Neural crest cell (in vitro differentiated cells): ENCODE measurements at regions not wholly inside any gene's neighbourhood (a gene's known extent, or its start where the extent isn't known, plus 50 kb on each side); places are given as distances from the start of the nearest gene placed in this dataset.

Source experiments
- DNase-seq: peaks from one replicate; pipeline ENCODE4 v3.0.0; 2021; ENCODE audit warnings: low read depth, mixed read lengths, low spot score
- H3K27ac Mint-ChIP-seq: one replicate; pipeline ENCODE4 v1.8.0; 2021; ENCODE audit warnings: mild to moderate bottlenecking, mixed read lengths; ENCODE audit not compliant: unreplicated experiment
- H3K27me3 Mint-ChIP-seq: 2 replicates; pipeline ENCODE4 v1.8.0; 2021; ENCODE audit warnings: low read depth, mild to moderate bottlenecking, mixed read lengths
- H3K36me3 Mint-ChIP-seq: 2 replicates; pipeline ENCODE4 v1.8.0; 2021; ENCODE audit warnings: low read depth, mild to moderate bottlenecking, mixed read lengths
- H3K4me1 Mint-ChIP-seq: 2 replicates; pipeline ENCODE4 v1.8.0; 2021; ENCODE audit warnings: mixed read lengths
- H3K4me3 Mint-ChIP-seq: one replicate; pipeline ENCODE4 v1.8.0; 2021; ENCODE audit warnings: mild to moderate bottlenecking, mixed read lengths
- H3K9me3 Mint-ChIP-seq: 2 replicates; pipeline ENCODE4 v1.8.0; 2021; ENCODE audit warnings: mixed read lengths
- TF ChIP-seq, protein P1 (sequence below): fragments of 200-600 bp; sonication (generic); conservative IDR thresholded peaks from 2 replicates; pipeline ENCODE4 v1.5.0; 2021; ENCODE audit warnings: antibody characterized with exemption, mild to moderate bottlenecking

DNA sequence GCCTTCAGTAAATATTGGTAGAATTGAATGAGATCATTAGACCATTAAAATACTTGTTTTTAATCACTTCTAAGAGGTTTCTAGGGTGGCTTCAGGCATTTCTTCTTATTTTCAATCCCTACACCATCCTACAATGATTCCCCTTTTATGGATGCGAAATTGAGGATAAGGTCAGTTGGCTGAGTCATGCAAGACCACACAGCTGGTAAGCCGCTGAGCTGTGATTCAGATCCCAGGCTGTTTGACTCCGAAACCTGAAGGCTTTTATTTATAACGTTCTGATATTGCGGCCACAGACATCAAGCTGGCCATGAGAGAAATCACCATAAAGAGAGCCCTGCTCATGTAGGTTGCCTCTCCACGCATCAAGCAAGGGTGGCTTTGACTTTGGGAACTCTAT is 133.4 kb downstream of the VAPA start:
- no peak for DNase-seq
- peaks cover 15% of the 10 kb centered on the region for H3K4me1 Mint-ChIP-seq

DNA sequence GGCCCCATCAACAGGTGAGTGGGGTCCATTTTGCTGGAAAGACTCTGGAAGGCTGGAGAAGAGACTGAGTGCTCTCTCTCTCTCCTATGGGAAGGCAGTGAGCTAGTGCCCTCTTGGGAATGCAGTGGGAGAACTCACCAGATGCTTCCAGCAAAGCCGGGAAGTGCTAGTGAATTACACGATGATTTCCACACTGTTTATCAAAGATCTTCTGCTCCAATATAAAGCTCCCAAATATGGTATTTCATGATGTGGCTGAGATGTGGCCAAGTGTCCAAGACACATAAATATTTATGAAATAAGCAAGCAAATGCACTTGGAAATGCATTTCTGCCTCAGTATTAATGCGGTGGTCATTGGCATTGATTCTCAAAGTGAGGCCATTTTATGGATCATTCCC is 135.9 kb downstream of the VAPA start:
- Mint-ChIP-seq H3K4me3 (no peak overlapping the region), H3K27me3 (no peaks in the 10 kb centered on the region), H3K27ac (no peak overlapping the region), H3K9me3 (no peaks in the 10 kb centered on the region), H3K36me3 (no peaks in the 10 kb centered on the region), H3K4me1 (peaks cover 18% of the 10 kb centered on the region)
- no peak for DNase-seq
- TF ChIP-seq, protein P1, sequence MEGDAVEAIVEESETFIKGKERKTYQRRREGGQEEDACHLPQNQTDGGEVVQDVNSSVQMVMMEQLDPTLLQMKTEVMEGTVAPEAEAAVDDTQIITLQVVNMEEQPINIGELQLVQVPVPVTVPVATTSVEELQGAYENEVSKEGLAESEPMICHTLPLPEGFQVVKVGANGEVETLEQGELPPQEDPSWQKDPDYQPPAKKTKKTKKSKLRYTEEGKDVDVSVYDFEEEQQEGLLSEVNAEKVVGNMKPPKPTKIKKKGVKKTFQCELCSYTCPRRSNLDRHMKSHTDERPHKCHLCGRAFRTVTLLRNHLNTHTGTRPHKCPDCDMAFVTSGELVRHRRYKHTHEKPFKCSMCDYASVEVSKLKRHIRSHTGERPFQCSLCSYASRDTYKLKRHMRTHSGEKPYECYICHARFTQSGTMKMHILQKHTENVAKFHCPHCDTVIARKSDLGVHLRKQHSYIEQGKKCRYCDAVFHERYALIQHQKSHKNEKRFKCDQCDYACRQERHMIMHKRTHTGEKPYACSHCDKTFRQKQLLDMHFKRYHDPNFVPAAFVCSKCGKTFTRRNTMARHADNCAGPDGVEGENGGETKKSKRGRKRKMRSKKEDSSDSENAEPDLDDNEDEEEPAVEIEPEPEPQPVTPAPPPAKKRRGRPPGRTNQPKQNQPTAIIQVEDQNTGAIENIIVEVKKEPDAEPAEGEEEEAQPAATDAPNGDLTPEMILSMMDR, result no peak

More for the DNA sequence above, 133.4 kb downstream of the VAPA start:
- TF ChIP-seq, protein P1, result no peak
- H3K9me3 Mint-ChIP-seq, result peaks cover 4% of the 10 kb centered on the region
- no peaks in the 10 kb centered on the region for H3K27me3 Mint-ChIP-seq
- peak overlapping the region; percentile 27 for H3K27ac Mint-ChIP-seq
- no peaks in the 10 kb centered on the region for H3K36me3 Mint-ChIP-seq
- H3K4me3 Mint-ChIP-seq, result no peak overlapping the region

DNA sequence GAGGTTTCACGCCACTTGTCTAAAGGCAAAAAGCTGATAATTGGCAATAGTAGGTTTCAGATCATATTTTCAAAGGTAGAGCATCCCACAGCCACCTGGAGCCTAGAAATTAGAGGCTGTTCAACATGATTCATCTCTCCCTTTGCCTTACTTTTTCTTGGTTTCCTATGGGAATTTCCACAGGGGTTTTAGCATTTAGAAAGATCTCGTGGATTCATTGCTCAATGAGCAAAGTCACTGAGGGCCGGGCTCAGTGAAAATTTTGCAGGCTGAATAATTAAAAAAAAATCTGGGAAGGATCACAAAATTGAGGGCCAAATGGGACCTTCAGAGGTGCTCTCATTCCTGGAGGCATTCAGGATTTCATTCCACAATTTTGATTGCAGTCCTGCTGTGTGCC is 137.1 kb downstream of the VAPA start:
- no peaks in the 10 kb centered on the region for H3K9me3 Mint-ChIP-seq
- no peaks in the 10 kb centered on the region for H3K27me3 Mint-ChIP-seq
- H3K27ac Mint-ChIP-seq, result no peak overlapping the region
- DNase-seq, result no peak
- H3K4me1 Mint-ChIP-seq, result peaks cover 11% of the 10 kb centered on the region
- H3K36me3 Mint-ChIP-seq, result no peaks in the 10 kb centered on the region
- TF ChIP-seq, protein P1, result no peak
- no peak overlapping the region for H3K4me3 Mint-ChIP-seq

DNA sequence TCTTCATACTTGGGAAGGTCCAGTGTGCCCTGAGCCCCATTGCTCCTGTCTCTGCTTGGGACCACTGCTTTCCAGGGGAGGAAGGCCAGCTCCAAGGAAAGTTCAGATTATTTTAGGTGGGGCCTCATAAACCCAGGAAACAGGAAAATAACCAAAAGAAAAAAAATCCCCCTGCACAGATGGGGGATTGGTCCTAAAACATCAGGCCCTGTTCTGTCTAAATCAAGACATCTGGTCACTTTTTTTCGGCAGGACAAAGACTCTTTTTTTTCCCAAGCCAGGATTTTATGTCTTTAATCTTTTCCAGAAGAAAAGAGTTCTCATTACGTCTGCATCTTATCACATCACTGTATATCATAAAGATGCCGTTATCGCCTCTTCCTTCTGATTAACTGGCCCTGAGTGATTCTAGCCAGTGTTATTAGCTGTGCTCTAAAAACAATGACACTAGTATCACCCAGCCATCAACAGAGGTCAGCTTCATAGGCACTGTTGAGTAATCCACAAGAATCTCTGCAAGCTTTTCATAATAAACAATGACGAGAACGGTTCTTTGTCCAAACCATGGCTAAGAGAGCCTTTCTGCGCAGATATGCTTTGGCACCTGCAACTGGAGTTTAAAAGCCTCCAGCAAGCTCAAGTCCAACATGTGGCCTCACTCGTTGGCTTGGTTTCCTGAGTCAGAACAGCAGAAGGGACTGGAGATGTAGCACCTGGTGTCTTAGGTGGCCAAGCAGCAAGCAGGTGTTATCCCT is 138.2 kb downstream of the VAPA start:
- no peak overlapping the region for H3K4me3 Mint-ChIP-seq
- H3K36me3 Mint-ChIP-seq, result no peaks in the 10 kb centered on the region
- H3K4me1 Mint-ChIP-seq, result peaks cover 15% of the 10 kb centered on the region
- DNase-seq, result no peak
- no peaks in the 10 kb centered on the region for H3K9me3 Mint-ChIP-seq
- TF ChIP-seq, protein P1, result no peak
- no peak overlapping the region for H3K27ac Mint-ChIP-seq
- H3K27me3 Mint-ChIP-seq, result no peaks in the 10 kb centered on the region

DNA sequence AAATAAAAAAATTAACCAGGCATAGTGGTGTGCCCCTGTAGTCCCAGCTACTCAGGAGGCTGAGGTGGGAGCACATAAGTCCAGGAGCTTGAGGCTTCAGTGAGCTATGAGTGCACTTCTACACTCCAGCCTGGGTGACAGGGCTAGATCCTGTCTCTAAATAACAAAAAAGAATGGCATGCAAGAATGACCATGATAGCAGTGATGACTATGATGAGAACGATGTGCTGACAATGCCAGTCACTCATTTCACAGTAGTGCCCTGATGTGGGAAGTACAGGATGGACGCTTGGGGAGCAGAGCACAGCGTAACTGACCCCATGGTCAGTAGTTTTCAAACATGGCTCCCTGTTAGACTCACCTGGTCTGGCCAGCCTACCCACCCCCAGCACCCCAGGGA is 139.1 kb downstream of the VAPA start:
- H3K4me3 Mint-ChIP-seq, result no peak overlapping the region
- H3K9me3 Mint-ChIP-seq, result no peaks in the 10 kb centered on the region
- TF ChIP-seq, protein P1, result no peak
- H3K27ac Mint-ChIP-seq, result no peak overlapping the region
- no peak for DNase-seq
- H3K27me3 Mint-ChIP-seq, result no peaks in the 10 kb centered on the region
- no peaks in the 10 kb centered on the region for H3K36me3 Mint-ChIP-seq
- peaks cover 15% of the 10 kb centered on the region for H3K4me1 Mint-ChIP-seq
